Naive B cell (primary cell): ENCODE measurements at regions not wholly inside any gene's neighbourhood (a gene's known extent, or its start where the extent isn't known, plus 50 kb on each side); places are given as distances from the start of the nearest gene placed in this dataset.
A peak's percentile ranks its signal among the peaks of the same experiment; 100 is the strongest.

ENCODE experiments used
- ATAC-seq, 2 donors: fragments of 150-1000 bp; cut with Tn5 transposase; 2 replicates each; pipeline ENCODE4 v1.10.0; 2021; ENCODE audit warnings: low read depth in 2 of 2, mild to moderate bottlenecking in 2 of 2, moderate library complexity in 2 of 2
- DNase-seq: peaks from one replicate; pipeline ENCODE4 v3.0.0; 2022
- H3K27ac Mint-ChIP-seq, 6 donors: one replicate each; pipeline ENCODE4 v1.8.0; 2020 to 2022; ENCODE audit warnings: mild to moderate bottlenecking in 6 of 6, mixed read lengths in 6 of 6, moderate library complexity in 5 of 6, inconsistent platforms in 2 of 6
- H3K27me3 Mint-ChIP-seq, 3 donors: one replicate each; pipeline ENCODE4 v1.8.0; 2021 to 2022; ENCODE audit warnings: mixed read lengths in 3 of 3, mild to moderate bottlenecking in 1 of 3
- H3K36me3 Mint-ChIP-seq, 2 donors: one replicate each; pipeline ENCODE4 v1.8.0; 2020 to 2022; ENCODE audit warnings: mixed read lengths in 2 of 2, inconsistent platforms in 1 of 2, mild to moderate bottlenecking in 1 of 2
- H3K4me1 Mint-ChIP-seq, 3 donors: one replicate each; pipeline ENCODE4 v1.8.0; 2020 to 2022; ENCODE audit warnings: mixed read lengths in 3 of 3, inconsistent platforms in 1 of 3, mild to moderate bottlenecking in 1 of 3, moderate library complexity in 1 of 3
- H3K4me3 Mint-ChIP-seq, 8 donors: one replicate each; pipeline ENCODE4 v1.8.0; 2020 to 2022; ENCODE audit warnings: mild to moderate bottlenecking in 8 of 8, mixed read lengths in 8 of 8, moderate library complexity in 8 of 8, inconsistent platforms in 2 of 8
- H3K9me3 Mint-ChIP-seq, 7 donors: one replicate each; pipeline ENCODE4 v1.8.0; 2020 to 2022; ENCODE audit warnings: mixed read lengths in 7 of 7, mild to moderate bottlenecking in 5 of 7, inconsistent platforms in 2 of 7, moderate library complexity in 1 of 7

GRCh38 chr6:134503585-134504281 is 185.8 kb upstream of the SGK1 start:
- no peak for ATAC-seq
- H3K36me3 Mint-ChIP-seq, result no peaks in the 10 kb centered on the region
- H3K27ac Mint-ChIP-seq, result no peak overlapping the region

DNA sequence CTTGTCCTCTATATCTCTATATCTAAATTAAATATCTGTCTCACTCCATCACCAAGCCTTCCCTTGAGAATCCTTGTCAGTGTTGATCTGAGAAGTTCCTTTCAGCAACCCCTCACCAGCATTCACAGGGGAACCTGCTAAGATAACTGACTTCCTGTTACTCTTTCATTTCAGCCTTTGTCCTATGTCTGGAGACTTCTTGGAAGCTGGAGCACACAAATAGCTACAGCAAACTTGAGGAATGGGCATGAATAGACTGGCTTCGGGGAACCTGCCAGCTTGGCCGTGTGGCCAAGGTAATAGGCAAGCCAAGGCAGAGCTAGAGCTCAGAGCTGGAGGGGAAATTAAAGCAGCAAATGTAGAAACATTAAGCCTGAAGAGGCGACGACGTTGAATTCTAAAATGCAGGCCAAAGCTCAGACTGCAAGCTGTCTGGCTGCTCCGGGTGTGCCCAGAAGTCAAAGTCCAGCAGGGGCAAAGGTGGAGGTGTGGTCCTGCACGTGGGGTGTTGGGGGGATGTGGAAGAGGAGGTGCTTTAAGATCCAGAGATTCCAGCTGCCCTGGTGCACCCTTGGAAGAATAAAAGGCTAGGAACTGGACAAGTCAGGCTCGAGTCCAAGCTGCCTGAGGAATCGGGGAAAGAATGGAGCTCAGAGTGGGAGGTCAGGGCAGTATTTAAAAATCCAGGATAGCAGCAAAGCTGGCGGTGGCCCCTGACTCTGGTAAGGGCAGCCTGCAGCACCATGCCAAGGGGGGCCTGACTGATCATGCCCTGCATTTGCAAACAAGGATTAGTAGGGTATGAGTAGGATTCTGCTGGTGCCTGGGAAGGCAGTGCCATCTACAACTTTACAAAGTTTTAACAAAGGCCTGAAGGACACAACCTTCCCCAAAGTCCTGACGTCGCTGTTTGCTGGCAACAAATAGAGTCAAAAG is 185.0 kb upstream of the SGK1 start:
- ATAC-seq (no peak), DNase-seq (no peak)
- Mint-ChIP-seq H3K9me3 (no peaks in the 10 kb centered on the region), H3K36me3 (no peaks in the 10 kb centered on the region), H3K27me3 (peaks cover 0 to 3% (median 0%) of the 10 kb centered on the region in 3 donors), H3K27ac (peak overlapping the region in 1 of 6 donors; percentile 34), H3K4me1 (no peaks in the 10 kb centered on the region), H3K4me3 (no peak overlapping the region)

More at GRCh38 chr6:134503585-134504281, 185.8 kb upstream of the SGK1 start:
- Mint-ChIP-seq H3K9me3 (no peaks in the 10 kb centered on the region), H3K4me1 (no peaks in the 10 kb centered on the region), H3K4me3 (no peak overlapping the region), H3K27me3 (no peaks in the 10 kb centered on the region)
- DNase-seq, result no peak

- H3K4me1 Mint-ChIP-seq, result no peaks in the 10 kb centered on the region
- no peak overlapping the region for H3K27ac Mint-ChIP-seq
- ATAC-seq, result no peak
- DNase-seq, result no peak
- no peaks in the 10 kb centered on the region for H3K9me3 Mint-ChIP-seq
- no peak overlapping the region for H3K4me3 Mint-ChIP-seq
- H3K36me3 Mint-ChIP-seq, result no peaks in the 10 kb centered on the region
- H3K27me3 Mint-ChIP-seq, result peaks cover 0 to 6% (median 4%) of the 10 kb centered on the region in 3 donors
Measured at GRCh38 chr6:134495890-134496248, 178.0 kb upstream of the SGK1 start.

- no peak for ATAC-seq
- Mint-ChIP-seq H3K27me3 (peaks cover 0 to 6% (median 4%) of the 10 kb centered on the region in 3 donors), H3K36me3 (no peaks in the 10 kb centered on the region), H3K4me3 (no peak overlapping the region), H3K9me3 (no peaks in the 10 kb centered on the region), H3K27ac (no peak overlapping the region), H3K4me1 (no peaks in the 10 kb centered on the region)
- no peak for DNase-seq
Measured at GRCh38 chr6:134495203-134495889, 177.4 kb upstream of the SGK1 start.

GRCh38 chr6:134493789-134494188 is 175.9 kb upstream of the SGK1 start:
- ATAC-seq, result no peak
- H3K4me3 Mint-ChIP-seq, result no peak overlapping the region
- H3K27ac Mint-ChIP-seq, result no peak overlapping the region
- no peaks in the 10 kb centered on the region for H3K9me3 Mint-ChIP-seq
- DNase-seq, result no peak
- no peaks in the 10 kb centered on the region for H3K36me3 Mint-ChIP-seq
- no peaks in the 10 kb centered on the region for H3K4me1 Mint-ChIP-seq
- H3K27me3 Mint-ChIP-seq, result peaks cover 0 to 6% (median 4%) of the 10 kb centered on the region in 3 donors

GRCh38 chr6:134491477-134491876 is 173.6 kb upstream of the SGK1 start:
- ATAC-seq, result no peak
- no peak for DNase-seq
- no peak overlapping the region for H3K4me3 Mint-ChIP-seq
- peaks cover 0 to 4% of the 10 kb centered on the region in 2 donors for H3K36me3 Mint-ChIP-seq
- no peaks in the 10 kb centered on the region for H3K4me1 Mint-ChIP-seq
- no peak overlapping the region for H3K27ac Mint-ChIP-seq
- peaks cover 0 to 6% (median 0%) of the 10 kb centered on the region in 3 donors for H3K27me3 Mint-ChIP-seq
- peaks cover 0 to 6% (median 0%) of the 10 kb centered on the region in 7 donors for H3K9me3 Mint-ChIP-seq

DNA sequence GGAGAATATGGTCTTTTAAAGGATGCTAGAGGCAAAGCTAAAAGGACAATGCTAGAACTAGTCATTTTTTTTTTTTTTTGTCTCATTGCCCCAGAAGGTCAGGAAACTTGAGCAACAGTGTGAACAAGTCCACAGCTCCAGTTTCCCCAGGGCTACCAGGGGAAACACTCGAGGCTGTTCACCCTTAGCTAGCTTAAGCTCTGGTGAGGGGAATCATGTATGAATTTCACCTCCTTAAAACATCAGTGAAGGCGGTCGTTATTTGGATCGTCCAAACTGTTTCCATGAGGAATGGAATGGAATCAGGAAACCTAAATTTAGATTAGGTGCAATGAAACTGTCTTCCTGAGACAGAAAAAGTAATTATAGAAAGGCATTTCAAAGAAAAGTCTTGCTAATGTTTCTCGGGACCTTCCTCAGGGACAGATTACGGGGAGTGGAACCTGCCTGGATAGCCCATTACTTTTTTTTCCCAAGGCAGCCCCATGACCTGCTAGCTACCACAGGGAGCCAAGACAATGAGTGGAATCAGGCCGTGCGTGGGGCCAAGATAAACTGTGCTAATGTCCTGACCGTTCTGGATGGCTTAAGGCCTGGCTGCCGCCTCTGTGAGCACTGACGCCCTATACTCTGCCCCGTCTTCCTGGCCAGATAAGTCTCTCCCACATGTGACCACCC is 164.8 kb upstream of the SGK1 start:
- Mint-ChIP-seq H3K27me3 (no peaks in the 10 kb centered on the region), H3K4me1 (no peaks in the 10 kb centered on the region), H3K4me3 (no peak overlapping the region), H3K27ac (peak overlapping the region in 1 of 6 donors; percentile 34), H3K36me3 (peaks cover 0 to 4% of the 10 kb centered on the region in 2 donors), H3K9me3 (peaks cover 0 to 6% (median 0%) of the 10 kb centered on the region in 7 donors)
- ATAC-seq (no peak), DNase-seq (no peak)

DNA sequence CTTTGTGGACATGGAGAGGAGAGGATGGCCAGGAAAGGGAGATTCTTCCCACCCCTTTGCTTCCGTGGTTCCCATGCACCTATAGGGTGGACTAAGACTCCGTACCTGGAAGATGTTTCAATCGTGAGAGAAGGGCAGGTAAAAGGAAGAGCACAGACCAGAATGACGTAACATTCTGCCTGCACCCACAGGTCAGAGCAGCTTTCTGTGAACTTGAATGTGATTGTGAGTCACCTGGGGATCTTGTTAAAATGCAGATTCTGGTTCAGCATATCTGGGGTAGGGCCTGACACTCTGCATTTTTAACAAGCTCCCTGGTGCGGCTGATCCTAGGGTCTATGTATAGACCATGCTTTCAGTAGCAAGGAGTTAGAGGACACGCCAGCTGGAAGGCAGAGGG is 164.1 kb upstream of the SGK1 start:
- DNase-seq (no peak), ATAC-seq (no peak)
- no peaks in the 10 kb centered on the region for H3K27me3 Mint-ChIP-seq
- H3K9me3 Mint-ChIP-seq, result peaks cover 0 to 4% (median 0%) of the 10 kb centered on the region in 7 donors
- H3K4me3 Mint-ChIP-seq, result no peak overlapping the region
- H3K4me1 Mint-ChIP-seq, result no peaks in the 10 kb centered on the region
- H3K36me3 Mint-ChIP-seq, result peaks cover 0 to 3% of the 10 kb centered on the region in 2 donors
- H3K27ac Mint-ChIP-seq, result no peak overlapping the region

DNA sequence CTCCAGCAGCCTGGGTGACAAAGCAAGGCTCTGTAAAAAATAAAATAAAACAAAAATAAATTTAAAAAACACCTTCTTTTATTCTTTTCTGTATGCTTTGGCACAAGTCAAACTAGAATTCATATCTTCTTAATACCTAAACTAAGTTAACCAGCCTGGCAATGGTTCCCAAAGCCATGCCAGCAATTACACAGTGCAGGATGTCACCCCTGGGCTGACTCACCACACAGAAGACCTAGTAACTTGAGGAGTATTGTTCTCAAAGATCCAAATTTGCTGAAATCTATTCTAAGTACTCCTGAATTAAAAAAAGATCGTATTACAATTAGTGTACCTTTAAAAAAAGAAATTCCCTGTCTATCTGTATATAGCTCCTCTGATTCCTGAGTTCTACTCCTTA is 162.7 kb upstream of the SGK1 start:
- H3K4me3 Mint-ChIP-seq, result no peak overlapping the region
- ATAC-seq (no peak), DNase-seq (no peak)
- H3K9me3 Mint-ChIP-seq, result peaks cover 0 to 2% (median 0%) of the 10 kb centered on the region in 7 donors
- H3K27ac Mint-ChIP-seq, result no peak overlapping the region
- H3K4me1 Mint-ChIP-seq, result no peaks in the 10 kb centered on the region
- no peaks in the 10 kb centered on the region for H3K36me3 Mint-ChIP-seq
- H3K27me3 Mint-ChIP-seq, result no peaks in the 10 kb centered on the region

- no peaks in the 10 kb centered on the region for H3K27me3 Mint-ChIP-seq
- ATAC-seq (no peak), DNase-seq (no peak)
- H3K4me1 Mint-ChIP-seq, result no peaks in the 10 kb centered on the region
- H3K9me3 Mint-ChIP-seq, result peaks cover 0 to 2% (median 0%) of the 10 kb centered on the region in 7 donors
- no peak overlapping the region for H3K4me3 Mint-ChIP-seq
- no peak overlapping the region for H3K27ac Mint-ChIP-seq
- no peaks in the 10 kb centered on the region for H3K36me3 Mint-ChIP-seq
Measured at GRCh38 chr6:134478764-134479399, 161.0 kb upstream of the SGK1 start.

DNA sequence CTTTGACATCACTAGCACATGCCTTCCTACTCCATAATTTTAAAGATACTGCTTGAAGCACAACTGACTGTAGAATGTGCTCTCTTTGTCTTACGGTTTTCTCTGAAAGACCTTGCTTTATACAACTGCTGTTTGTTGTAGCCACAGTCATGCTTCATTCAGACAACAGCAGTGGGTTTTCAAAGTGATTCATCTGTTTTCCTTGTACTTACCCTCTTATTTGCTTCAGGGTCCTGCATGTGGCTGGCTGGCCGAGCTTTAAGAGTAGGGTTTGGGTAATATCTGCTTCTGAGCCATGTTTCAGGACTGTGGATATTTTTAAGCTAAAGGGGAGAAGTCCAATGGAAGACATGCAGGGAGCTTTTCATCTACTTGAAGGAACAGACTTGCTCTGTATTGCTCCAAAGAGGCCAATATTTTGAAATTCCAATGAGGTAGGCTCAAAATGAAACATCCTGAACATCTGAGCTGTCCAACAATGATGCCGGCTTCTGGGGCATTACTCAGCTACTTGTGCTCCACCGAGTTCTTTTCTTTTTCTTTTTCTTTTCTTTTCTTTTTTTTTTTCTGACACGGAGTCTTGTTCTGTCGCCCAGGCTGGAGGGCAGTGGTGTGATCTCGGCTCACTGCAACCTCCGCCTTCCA is 160.2 kb upstream of the SGK1 start:
- Mint-ChIP-seq H3K36me3 (no peaks in the 10 kb centered on the region), H3K27me3 (no peaks in the 10 kb centered on the region), H3K9me3 (peaks cover 0 to 2% (median 0%) of the 10 kb centered on the region in 7 donors), H3K4me1 (no peaks in the 10 kb centered on the region), H3K27ac (no peak overlapping the region), H3K4me3 (no peak overlapping the region)
- DNase-seq (no peak), ATAC-seq (no peak)

- Mint-ChIP-seq H3K27me3 (no peaks in the 10 kb centered on the region), H3K27ac (no peak overlapping the region), H3K36me3 (no peaks in the 10 kb centered on the region), H3K4me1 (peaks cover 0 to 9% (median 0%) of the 10 kb centered on the region in 3 donors), H3K9me3 (peaks cover 0 to 2% (median 0%) of the 10 kb centered on the region in 7 donors), H3K4me3 (no peak overlapping the region)
- no peak for ATAC-seq
- no peak for DNase-seq
Measured at GRCh38 chr6:134474955-134475354, 157.0 kb upstream of the SGK1 start.
